HT1080 (cell line): ENCODE measurements at regions not wholly inside any gene's neighbourhood (a gene's known extent, or its start where the extent isn't known, plus 50 kb on each side); places are given as distances from the start of the nearest gene placed in this dataset.
"Not testable (repeated sequence)": the region's sequence is repeated elsewhere in the genome, so short reads cannot be mapped to it uniquely, and the experiment has no call there.

Experiments used
- DNase-seq: peaks from one replicate; pipeline ENCODE4 v3.0.0-alpha.2; 2015; ENCODE audit warnings: low read depth

GRCh38 chr16:85435700-85436099, 177.4 kb upstream of the GSE1 start:
- DNase-seq: no peak

- DNase-seq: no peak
These were observed 176.9 kb upstream of the GSE1 start for GRCh38 chr16:85436207-85436606.

- no peak for DNase-seq
These were observed 176.4 kb upstream of the GSE1 start for GRCh38 chr16:85436636-85437165.

GRCh38 chr16:85437166-85438052, 175.7 kb upstream of the GSE1 start:
- no peak for DNase-seq

- DNase-seq: no peak
These were observed 174.0 kb upstream of the GSE1 start for GRCh38 chr16:85438981-85439685.

- DNase-seq: no peak
These were observed 172.4 kb upstream of the GSE1 start for GRCh38 chr16:85440744-85441143.

DNA sequence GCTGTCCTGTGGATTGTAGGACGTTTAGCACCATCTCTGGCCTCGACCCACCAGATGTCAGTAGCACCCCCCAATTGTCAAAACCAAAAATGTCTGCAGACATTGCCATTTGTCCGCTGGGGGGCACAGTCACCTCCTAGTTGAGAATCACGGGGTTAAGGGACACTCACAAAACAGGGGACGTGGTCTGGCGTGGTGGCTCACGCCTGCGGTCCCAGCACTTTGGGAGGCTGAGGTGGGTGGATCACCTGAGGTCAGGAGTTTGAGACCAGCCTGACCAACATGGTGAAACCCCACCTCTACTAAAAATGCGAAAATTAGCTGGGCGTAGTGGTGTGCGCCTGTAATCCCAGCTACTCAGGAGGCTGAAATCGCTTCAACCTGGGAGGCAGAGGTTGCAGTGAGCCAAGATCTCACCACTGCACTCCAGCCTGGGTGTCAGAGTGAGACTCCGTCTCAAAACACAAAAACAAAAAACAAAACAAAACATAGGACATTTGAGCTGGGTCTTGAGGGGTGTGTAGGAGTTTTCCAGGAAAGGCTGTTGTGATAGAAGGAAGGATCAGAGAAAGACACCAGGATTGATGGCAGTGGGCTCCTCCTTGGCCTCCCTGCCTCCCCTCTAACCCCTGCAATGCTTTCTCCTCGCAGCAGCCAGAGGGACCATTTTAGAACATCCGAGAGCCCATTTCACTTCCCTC, 171.8 kb upstream of the GSE1 start:
- DNase-seq: peak; percentile 52

DNA sequence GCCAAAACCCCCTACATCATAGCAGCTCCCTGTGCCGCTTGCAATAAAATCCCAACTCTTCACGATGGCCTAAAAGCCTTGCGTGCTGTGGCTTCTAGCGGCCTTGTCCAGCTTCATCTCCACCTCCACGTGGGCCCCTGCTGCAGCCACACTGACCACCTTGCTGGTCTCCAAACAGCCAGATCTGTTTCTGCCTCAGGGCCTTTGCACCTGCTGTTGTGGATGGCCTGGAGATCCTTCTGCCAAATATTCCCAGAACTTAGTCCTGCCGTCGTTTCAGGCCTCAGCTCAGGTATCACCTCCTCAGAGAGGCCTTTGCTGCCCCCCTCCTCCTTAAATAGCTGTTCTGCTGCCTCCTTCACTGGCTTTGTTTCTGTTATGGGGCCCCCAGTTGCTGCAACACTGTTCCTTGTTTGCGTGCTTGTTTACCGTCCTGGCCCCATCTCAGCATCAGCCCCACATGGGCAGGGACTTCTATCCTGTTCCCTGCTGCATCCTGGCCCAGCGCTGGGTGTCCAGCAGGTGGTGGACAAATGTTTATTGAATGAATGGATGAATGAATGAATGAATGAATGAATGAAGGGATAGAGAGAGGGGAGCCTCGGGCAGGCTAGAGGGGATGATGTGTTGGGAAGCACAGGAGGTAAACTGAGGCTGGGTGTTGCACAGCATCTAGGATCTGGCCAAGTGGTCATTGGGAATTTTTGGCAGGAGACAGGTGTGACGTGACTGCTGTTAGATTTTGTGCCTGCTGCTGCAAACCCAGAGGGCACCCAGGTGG, 171.0 kb upstream of the GSE1 start:
- no peak for DNase-seq

DNA sequence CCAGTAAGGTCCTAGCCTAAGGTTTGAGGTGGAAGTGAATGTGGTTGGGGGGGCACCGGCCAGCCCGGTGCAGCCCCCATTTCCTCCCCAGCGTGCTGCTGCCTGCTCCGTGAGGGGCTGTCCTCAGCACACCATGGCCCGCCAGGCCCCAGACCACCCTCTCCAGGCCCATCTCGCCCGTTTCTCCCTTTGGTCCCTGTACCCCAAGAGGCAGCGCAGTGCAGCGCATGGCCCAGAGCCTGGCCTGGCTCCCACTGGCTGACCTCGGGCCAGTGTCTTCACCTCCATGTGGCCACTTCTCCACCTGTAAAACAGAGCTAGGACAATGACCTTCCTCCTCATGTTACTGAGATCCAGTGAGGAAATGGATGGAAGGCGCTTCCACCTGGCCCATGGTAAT, 170.0 kb upstream of the GSE1 start:
- DNase-seq: no peak

- no peak for DNase-seq
These were observed 169.6 kb upstream of the GSE1 start for GRCh38 chr16:85443531-85443930.

DNA sequence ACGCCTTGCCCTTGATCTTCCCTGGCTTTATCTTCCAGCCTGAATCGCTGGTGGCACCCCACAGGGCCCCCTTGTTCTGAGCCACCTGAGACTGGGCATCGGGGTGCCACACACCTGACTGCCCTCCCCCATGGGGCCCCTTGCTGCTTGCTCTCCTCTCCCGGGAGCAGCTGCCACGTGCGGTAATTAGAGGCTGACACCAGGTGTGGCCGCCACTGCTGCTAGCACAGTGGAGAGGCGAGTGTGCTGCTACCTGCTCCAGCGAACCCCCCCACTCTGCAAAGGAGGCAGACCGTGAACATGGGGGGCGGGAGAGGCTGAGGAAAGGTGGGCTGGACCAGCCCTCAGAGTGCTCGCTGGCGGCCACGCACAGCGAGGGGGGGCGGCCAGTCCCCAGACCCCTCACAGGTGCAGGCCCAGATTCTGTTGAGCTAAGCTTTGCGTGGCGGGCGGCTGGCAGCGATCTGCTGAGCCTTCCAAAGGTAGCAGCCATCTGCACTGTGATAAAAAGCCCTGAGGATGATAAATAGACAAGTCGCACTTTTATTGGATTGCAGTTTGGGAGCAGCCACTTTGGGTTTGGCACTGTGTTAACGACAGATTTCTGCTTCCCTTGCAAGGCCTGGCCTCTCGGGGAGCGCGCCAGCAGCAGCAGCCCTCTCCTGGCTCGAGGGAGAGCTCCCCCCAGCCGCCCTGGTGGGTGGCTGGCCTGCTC, 167.9 kb upstream of the GSE1 start:
- DNase-seq: no peak

- no peak for DNase-seq
These were observed 167.3 kb upstream of the GSE1 start for GRCh38 chr16:85445779-85446222.

- no peak for DNase-seq
These were observed 166.0 kb upstream of the GSE1 start for GRCh38 chr16:85446951-85447692.

DNA sequence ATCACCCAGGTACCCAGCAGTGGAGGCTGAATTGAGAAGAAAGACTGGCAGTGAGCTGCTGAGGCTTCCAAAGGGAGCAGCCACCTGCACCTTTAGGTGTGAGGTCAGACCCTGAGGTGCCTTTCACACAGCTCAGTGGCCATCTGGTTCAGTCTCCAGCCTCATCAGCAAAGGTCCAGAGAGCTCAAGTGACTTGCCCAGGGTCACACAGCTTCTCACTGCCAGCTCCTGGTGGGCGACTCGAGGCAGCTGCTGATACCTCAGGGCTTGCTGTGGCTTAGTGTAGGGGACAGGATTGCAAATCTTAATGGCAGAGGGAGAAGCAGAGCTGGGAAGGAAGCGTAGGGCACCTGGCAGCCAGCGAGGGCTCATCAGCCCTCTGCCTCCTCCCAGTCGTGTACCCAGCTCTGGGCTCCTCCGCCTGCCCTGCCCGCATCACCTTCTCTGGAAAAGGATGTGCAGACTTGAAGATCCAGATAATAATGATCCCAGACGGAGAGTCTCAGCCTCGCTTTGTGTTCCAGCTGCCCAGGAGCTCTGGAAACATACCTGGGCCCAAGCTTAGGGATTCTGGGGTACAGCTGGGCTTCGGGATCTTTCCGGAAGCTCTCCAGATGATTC, 165.3 kb upstream of the GSE1 start:
- DNase-seq: no peak

- DNase-seq: no peak
These were observed 164.4 kb upstream of the GSE1 start for GRCh38 chr16:85448557-85449190.

GRCh38 chr16:85449191-85449884, 163.8 kb upstream of the GSE1 start:
- DNase-seq: no peak

DNA sequence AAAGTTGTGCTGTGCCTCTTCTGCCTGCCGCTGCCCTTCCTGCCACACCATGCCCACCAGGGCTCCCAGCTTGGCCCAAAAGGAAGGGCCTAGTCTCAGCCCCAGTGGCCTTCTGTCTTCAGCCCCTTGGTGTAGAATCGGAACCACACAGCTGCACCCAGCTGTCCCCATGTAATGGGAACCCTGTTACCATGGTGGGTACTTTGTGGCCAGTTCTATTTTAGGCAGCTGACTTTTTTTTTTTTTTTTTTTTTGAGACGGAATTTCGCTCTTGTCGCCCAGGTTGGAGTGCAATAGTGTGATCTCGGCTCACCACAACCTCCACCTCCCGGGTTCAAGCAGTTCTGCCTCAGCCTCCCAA, 163.3 kb upstream of the GSE1 start:
- no peak for DNase-seq

DNA sequence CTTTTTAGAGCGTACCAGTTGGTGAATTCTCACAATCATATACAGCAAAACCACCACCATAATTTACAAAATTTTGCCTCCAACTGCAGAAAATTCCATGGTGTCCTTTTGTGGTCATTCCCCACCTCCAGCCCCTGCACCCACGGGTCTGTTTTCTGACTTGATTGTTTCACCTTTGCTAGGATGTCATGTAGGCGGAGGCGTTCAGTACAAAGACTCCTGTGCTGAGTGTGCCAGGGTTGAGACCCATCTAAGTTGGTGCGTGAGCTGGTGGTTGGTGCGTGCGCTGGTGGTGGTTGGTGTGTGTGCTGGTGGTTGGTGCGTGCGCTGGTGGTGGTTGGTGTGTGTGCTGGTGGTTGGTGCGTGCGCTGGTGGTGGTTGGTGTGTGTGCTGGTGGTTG, 162.0 kb upstream of the GSE1 start:
- not testable (repeated sequence) for DNase-seq
